IMR-90 (cell line): ENCODE measurements at regions not wholly inside any gene's neighbourhood (a gene's known extent, or its start where the extent isn't known, plus 50 kb on each side); places are given as distances from the start of the nearest gene placed in this dataset.

Source experiments
- ATAC-seq: fragments of 200-7000 bp; cut with Tn5 transposase; 2 replicates; pipeline ENCODE4 v1.9.1; 2020; ENCODE audit warnings: low read depth, mild to moderate bottlenecking, moderate library complexity
- BruUV-seq: library from RNA; stranded (reverse); fragments of 400-500 nt; replicated peaks from 2 replicates; lab custom pipeline; 2021; lab: Mats Ljungman, UMichigan
- CTCF ChIA-PET: fragments of 300-600 bp; formaldehyde crosslinking; extraction: SDS; loops from one replicate; lab custom pipeline; 2021; ENCODE audit warnings: antibody characterized with exemption; lab: Yijun Ruan, JAX
- POLR2A ChIA-PET: fragments of 300-600 bp; sonication (Branson Sonifier 250); formaldehyde crosslinking; loops from one replicate; lab custom pipeline; 2022; ENCODE audit warnings: antibody characterized with exemption; ENCODE audit not compliant: unreplicated experiment; lab: Charles Lee
- DNase-seq: peaks from one replicate; pipeline ENCODE4 v3.0.0; 2013
- H2AFZ ChIP-seq: replicated peaks from 2 replicates; pipeline ENCODE3; 2013; ENCODE audit warnings: low read length, mild to moderate bottlenecking; ENCODE audit not compliant: poor library complexity
- H2AK5ac ChIP-seq: 2 replicates; pipeline ENCODE4 v1.6.1; 2013; ENCODE audit warnings: low read depth, low read length, inconsistent platforms
- H2AK9ac ChIP-seq: replicated peaks from 2 replicates; pipeline ENCODE3; 2013; ENCODE audit warnings: mild to moderate bottlenecking, low read depth, low read length, moderate library complexity; ENCODE audit not compliant: poor library complexity
- H2BK120ac ChIP-seq: 2 replicates; pipeline ENCODE4 v1.6.1; 2013; ENCODE audit warnings: low read depth, low read length, inconsistent platforms
- H2BK15ac ChIP-seq: 3 replicates; pipeline ENCODE4 v1.6.1; 2013; ENCODE audit warnings: low read depth, low read length, inconsistent platforms
- H2BK20ac ChIP-seq: 2 replicates; pipeline ENCODE4 v1.6.1; 2013; ENCODE audit warnings: low read depth, mild to moderate bottlenecking, inconsistent platforms, low read length, moderate library complexity
- H2BK5ac ChIP-seq: 2 replicates; pipeline ENCODE4 v1.6.1; 2013; ENCODE audit warnings: mild to moderate bottlenecking, low read depth, low read length, inconsistent platforms; ENCODE audit not compliant: poor library complexity, severe bottlenecking
- H3K14ac ChIP-seq: replicated peaks from 2 replicates; pipeline ENCODE4 v1.6.1; 2013; ENCODE audit warnings: low read depth, low read length, inconsistent platforms
- H3K18ac ChIP-seq: 2 replicates; pipeline ENCODE4 v1.6.1; 2013; ENCODE audit warnings: low read depth, low read length, control low read depth
- H3K23ac ChIP-seq: 2 replicates; pipeline ENCODE4 v1.6.1; 2013; ENCODE audit warnings: low read depth, low read length, inconsistent platforms
- H3K27ac ChIP-seq: 2 replicates; pipeline ENCODE4 v1.5.1; 2013; ENCODE audit warnings: mild to moderate bottlenecking, control low read depth, low read length; ENCODE audit not compliant: insufficient read depth
- H3K27me3 ChIP-seq: 2 replicates; pipeline ENCODE4 v1.6.1; 2013; ENCODE audit warnings: low read length; ENCODE audit not compliant: control insufficient read depth, insufficient read depth
- H3K36me3 ChIP-seq: 2 replicates; pipeline ENCODE4 v1.6.1; 2013; ENCODE audit warnings: low read length, mixed read lengths; ENCODE audit not compliant: control insufficient read depth, insufficient read depth
- H3K4ac ChIP-seq: 2 replicates; pipeline ENCODE4 v1.6.1; 2013; ENCODE audit warnings: low read depth, low read length, inconsistent platforms
- H3K4me1 ChIP-seq: 2 replicates; pipeline ENCODE4 v1.6.1; 2013; ENCODE audit warnings: low read length, mixed read lengths; ENCODE audit not compliant: control insufficient read depth, insufficient read depth
- H3K4me2 ChIP-seq: 2 replicates; pipeline ENCODE4 v1.6.1; 2013; ENCODE audit warnings: low read depth, mild to moderate bottlenecking, control low read depth, low read length, moderate library complexity
- H3K4me3 ChIP-seq: 2 replicates; pipeline ENCODE4 v1.5.1; 2013; ENCODE audit warnings: low read depth, mild to moderate bottlenecking, control low read depth, low read length, moderate library complexity; ENCODE audit not compliant: insufficient read depth
- H3K56ac ChIP-seq: 2 replicates; pipeline ENCODE4 v1.6.1; 2013; ENCODE audit warnings: low read length, inconsistent platforms; ENCODE audit not compliant: insufficient read depth; ENCODE audit errors: extremely low read depth
- H3K79me1 ChIP-seq, 2 experiments: 2 replicates each; pipeline ENCODE4 v1.6.1; 2013; ENCODE audit warnings: low read length in 2 of 2, inconsistent platforms in 1 of 2, low read depth in 1 of 2
- H3K9ac ChIP-seq: 2 replicates; pipeline ENCODE4 v1.6.1; 2013; ENCODE audit warnings: low read depth, low read length, control low read depth
- H3K9me1 ChIP-seq: 2 replicates; pipeline ENCODE4 v1.6.1; 2013; ENCODE audit warnings: low read length, inconsistent platforms; ENCODE audit not compliant: insufficient read depth
- H3K9me3 ChIP-seq: 2 replicates; pipeline ENCODE4 v1.6.1; 2013; ENCODE audit warnings: low read length; ENCODE audit not compliant: control insufficient read depth, insufficient read depth
- H4K20me1 ChIP-seq: 2 replicates; pipeline ENCODE4 v1.6.1; 2013; ENCODE audit warnings: low read length, inconsistent platforms; ENCODE audit not compliant: insufficient read depth
- H4K5ac ChIP-seq: 2 replicates; pipeline ENCODE4 v1.6.1; 2013; ENCODE audit warnings: mild to moderate bottlenecking, low read depth, low read length, control low read depth
- H4K8ac ChIP-seq, 2 experiments: 2 replicates each; pipeline ENCODE4 v1.6.1; 2013; ENCODE audit warnings: low read depth in 2 of 2, low read length in 2 of 2, control low read depth in 1 of 2, inconsistent platforms in 1 of 2
- H4K91ac ChIP-seq: 2 replicates; pipeline ENCODE4 v1.6.1; 2013; ENCODE audit warnings: low read depth, low read length, inconsistent platforms; ENCODE audit not compliant: insufficient read depth
- BHLHE40 ChIP-seq: fragments of 150-350 bp; IDR thresholded peaks from 2 replicates; pipeline ENCODE4 v1.6.1; 2016; ENCODE audit warnings: mild to moderate bottlenecking, low read depth, low read length
- CEBPB ChIP-seq: IDR thresholded peaks from 2 replicates; pipeline ENCODE4 v1.6.1; 2012; ENCODE audit warnings: low read depth, low read length, improper control_type of control experiment
- CHD1 ChIP-seq: IDR thresholded peaks from 2 replicates; pipeline ENCODE4 v1.6.1; 2012; ENCODE audit warnings: low read depth, low read length, improper control_type of control experiment
- RFX5 ChIP-seq: IDR thresholded peaks from 2 replicates; pipeline ENCODE4 v1.8.0; 2012; ENCODE audit warnings: low read depth, mild to moderate bottlenecking, low read length, moderate library complexity
- WGBS, 2 experiments: methylation state at CpG; one replicate each; pipeline versions ENCODE4 v1.1.5 to v1.1.7; 2013; ENCODE audit warnings: missing lambda C conversion rate in 2 of 2; ENCODE audit not compliant: insufficient read length in 1 of 2; ENCODE audit errors: extremely low coverage in 2 of 2; 5-methylcytosine and 5-hydroxymethylcytosine counted together
- dilution Hi-C: fragments of 300-500 bp; cut with HindIII; formaldehyde crosslinking; loops from one replicate; pipeline ENCODE4 v1.14.3; 2018; ENCODE audit warnings: low sequenced_read_pairs; ENCODE audit not compliant: unreplicated experiment
- in situ Hi-C: fragments of 300-500 bp; cut with MboI; formaldehyde crosslinking; loops from 3 replicates; pipeline ENCODE4 v1.14.3; 2019; ENCODE audit warnings: low sequenced_read_pairs, inconsistent platforms, mixed read lengths
- intact Hi-C: fragments of 100-400 bp; cut with micrococcal nuclease; formaldehyde crosslinking; loops from 2 replicates; pipeline ENCODE4 v1.10.0; 2022

- no peak overlapping the region for H3K9ac ChIP-seq
- H2AFZ ChIP-seq, result no peak overlapping the region
- no peak overlapping the region for H3K27ac ChIP-seq
- H4K5ac ChIP-seq, result no peak overlapping the region
- H3K36me3 ChIP-seq, result no peaks in the 10 kb centered on the region
- no peak overlapping the region for H3K4me2 ChIP-seq
- in situ Hi-C loops, result no loop called here
- no TSS peak for BruUV-seq
- H3K4ac ChIP-seq, result no peak overlapping the region
- no CpG with 5 or more reads among the region's 3 CpGs for WGBS, 2 experiments
- H4K20me1 ChIP-seq, result no peaks in the 10 kb centered on the region
- no peak overlapping the region for H2BK5ac ChIP-seq
- H4K91ac ChIP-seq, result no peak overlapping the region
- H3K14ac ChIP-seq, result no peak overlapping the region
- ATAC-seq, result no peak
- H4K8ac ChIP-seq, result no peak overlapping the region
- H3K79me1 ChIP-seq, result no peaks in the 10 kb centered on the region
- H2BK15ac ChIP-seq, result no peak overlapping the region
- no peaks in the 10 kb centered on the region for H3K9me1 ChIP-seq
- no peaks in the 10 kb centered on the region for H3K9me3 ChIP-seq
- no peaks in the 10 kb centered on the region for H3K4me1 ChIP-seq
- CTCF ChIA-PET, result no interaction called here
- peak overlapping the region; percentile 6; the same call in 1 of the 2 replicates for H2BK120ac ChIP-seq
- no peak overlapping the region for H2BK20ac ChIP-seq
- no peak overlapping the region for H2AK9ac ChIP-seq
- no peak overlapping the region for H2AK5ac ChIP-seq
- no peak overlapping the region for H3K56ac ChIP-seq
- POLR2A ChIA-PET, result no interaction called here
- TF ChIP-seq RFX5 (no peak), BHLHE40 (no peak), CHD1 (no peak), CEBPB (peak; percentile 86)
- intact Hi-C loops, result no loop called here
- peak; percentile 79 for DNase-seq
- no peak overlapping the region for H3K23ac ChIP-seq
- dilution Hi-C loops, result no loop called here
- H3K4me3 ChIP-seq, result no peak overlapping the region
- H3K18ac ChIP-seq, result no peak overlapping the region
- H3K27me3 ChIP-seq, result no peaks in the 10 kb centered on the region
These were observed 204.2 kb downstream of the AASDHPPT start for GRCh38 chr11:106281455-106282173.
